HG03439 (cell line): ENCODE measurements at regions not wholly inside any gene's neighbourhood (a gene's known extent, or its start where the extent isn't known, plus 50 kb on each side); places are given as distances from the start of the nearest gene placed in this dataset.

Experiments
- ATAC-seq: cut with Tn5 transposase; IDR thresholded peaks from one replicate; pipeline ENCODE4 v1.9.1; 2021; ENCODE audit warnings: mild to moderate bottlenecking, moderate library complexity; ENCODE audit not compliant: unreplicated experiment

GRCh38 chr6:159444056-159444760, 248.8 kb downstream of the SOD2 start:
- ATAC-seq, result no peak

- no peak for ATAC-seq
Measured at GRCh38 chr6:159443417-159443920, 249.6 kb downstream of the SOD2 start.

- no peak for ATAC-seq
Measured at GRCh38 chr6:159441704-159441981, 251.4 kb downstream of the SOD2 start.

GRCh38 chr6:159440911-159441703, 251.9 kb downstream of the SOD2 start:
- ATAC-seq, result no peak

GRCh38 chr6:159440349-159440748, 252.7 kb downstream of the SOD2 start:
- no peak for ATAC-seq

GRCh38 chr6:159439651-159440050, 253.4 kb downstream of the SOD2 start:
- no peak for ATAC-seq

GRCh38 chr6:159438106-159438505, 254.9 kb downstream of the SOD2 start:
- no peak for ATAC-seq

- ATAC-seq, result no peak
Measured at GRCh38 chr6:159436581-159436980, 256.5 kb downstream of the SOD2 start.

GRCh38 chr6:159435701-159436100, 257.3 kb downstream of the SOD2 start:
- no peak for ATAC-seq

GRCh38 chr6:159434410-159434809, 258.6 kb downstream of the SOD2 start:
- no peak for ATAC-seq

GRCh38 chr6:159433550-159433949, 259.5 kb downstream of the SOD2 start:
- no peak for ATAC-seq

GRCh38 chr6:159431750-159432149, 261.3 kb downstream of the SOD2 start:
- no peak for ATAC-seq

- ATAC-seq, result no peak
Measured at GRCh38 chr6:159430323-159430722, 261.1 kb downstream of the FNDC1 start.

- ATAC-seq, result no peak
Measured at GRCh38 chr6:159429433-159429832, 260.2 kb downstream of the FNDC1 start.

GRCh38 chr6:159427771-159428170, 258.6 kb downstream of the FNDC1 start:
- ATAC-seq, result no peak

- no peak for ATAC-seq
Measured at GRCh38 chr6:159427335-159427734, 258.1 kb downstream of the FNDC1 start.

GRCh38 chr6:159425421-159425820, 256.2 kb downstream of the FNDC1 start:
- no peak for ATAC-seq

- ATAC-seq, result no peak
Measured at GRCh38 chr6:159422041-159422984, 253.1 kb downstream of the FNDC1 start.

GRCh38 chr6:159421586-159421985, 252.4 kb downstream of the FNDC1 start:
- no peak for ATAC-seq

- ATAC-seq, result no peak
Measured at GRCh38 chr6:159418997-159419396, 249.8 kb downstream of the FNDC1 start.

- no peak for ATAC-seq
Measured at GRCh38 chr6:159416891-159417560, 247.8 kb downstream of the FNDC1 start.
